Keratinocyte (primary cell): ENCODE measurements at regions not wholly inside any gene's neighbourhood (a gene's known extent, or its start where the extent isn't known, plus 50 kb on each side); places are given as distances from the start of the nearest gene placed in this dataset.
A peak's percentile ranks its signal among the peaks of the same experiment; 100 is the strongest.
"Not testable (repeated sequence)": the region's sequence is repeated elsewhere in the genome, so short reads cannot be mapped to it uniquely, and the experiment has no call there.

Experiments
- DNase-seq: peaks from one replicate; pipeline ENCODE4 v3.0.0-alpha.2; 2011; ENCODE audit warnings: low read depth, missing footprints, low spot score
- FAIRE-seq: peaks from 2 replicates; lab custom pipeline; 2011; peaks lifted over from hg19 to GRCh38; lab: Jason Lieb, UNC
- H2AFZ ChIP-seq: 2 replicates; pipeline ENCODE4 v1.6.0; 2012; ENCODE audit warnings: low read length, control low read depth, inconsistent platforms; ENCODE audit not compliant: control insufficient read depth
- H3K27ac ChIP-seq: 2 replicates; pipeline ENCODE4 v1.5.1; 2011; ENCODE audit warnings: low read length; ENCODE audit not compliant: control insufficient read depth, insufficient read depth
- H3K27me3 ChIP-seq: 3 replicates; pipeline ENCODE4 v1.6.0; 2011; ENCODE audit warnings: low read length; ENCODE audit not compliant: control insufficient read depth, insufficient read depth; ENCODE audit errors: extremely low read depth
- H3K36me3 ChIP-seq, 2 experiments: 2 replicates in 1 of 2; 3 replicates in 1 of 2; pipeline ENCODE4 v1.5.1; 2011; ENCODE audit warnings: low read length in 2 of 2, mild to moderate bottlenecking in 1 of 2; ENCODE audit not compliant: control insufficient read depth in 2 of 2, insufficient read depth in 2 of 2; ENCODE audit errors: extremely low read depth in 1 of 2
- H3K4me1 ChIP-seq: 3 replicates; pipeline ENCODE4 v1.5.1; 2011; ENCODE audit warnings: low read length; ENCODE audit not compliant: control insufficient read depth, insufficient read depth; ENCODE audit errors: extremely low read depth
- H3K4me2 ChIP-seq: 3 replicates; pipeline ENCODE4 v1.6.0; 2011; ENCODE audit warnings: low read depth, low read length; ENCODE audit not compliant: control insufficient read depth, insufficient read depth; ENCODE audit errors: extremely low read depth
- H3K4me3 ChIP-seq, 3 experiments: fragments of 200-600 bp in 1 of 3; sonication (generic) in 1 of 3; 2 replicates in 2 of 3; 3 replicates in 1 of 3; pipeline ENCODE4 v1.5.1; 2011 to 2016; ENCODE audit warnings: low read length in 3 of 3, mild to moderate bottlenecking in 3 of 3, control low read depth in 2 of 3, inconsistent platforms in 1 of 3, low read depth in 1 of 3, mixed read lengths in 1 of 3, mixed run types in 1 of 3, moderate library complexity in 1 of 3; ENCODE audit not compliant: control insufficient read depth in 2 of 3, insufficient read depth in 2 of 3; ENCODE audit errors: extremely low read depth in 1 of 3
- H3K79me2 ChIP-seq: 2 replicates; pipeline ENCODE4 v1.6.0; 2012; ENCODE audit warnings: low read length; ENCODE audit not compliant: control insufficient read depth, insufficient read depth
- H3K9ac ChIP-seq: 3 replicates; pipeline ENCODE4 v1.6.0; 2011; ENCODE audit warnings: low read length; ENCODE audit not compliant: control insufficient read depth, insufficient read depth; ENCODE audit errors: extremely low read depth
- H3K9me1 ChIP-seq: 3 replicates; pipeline ENCODE4 v1.6.0; 2011; ENCODE audit warnings: low read length; ENCODE audit not compliant: control insufficient read depth, insufficient read depth; ENCODE audit errors: extremely low read depth
- H3K9me3 ChIP-seq: 2 replicates; pipeline ENCODE4 v1.5.1; 2012; ENCODE audit warnings: low read depth, low read length; ENCODE audit not compliant: control insufficient read depth
- H4K20me1 ChIP-seq: 3 replicates; pipeline ENCODE4 v1.6.0; 2011; ENCODE audit warnings: low read length; ENCODE audit not compliant: control insufficient read depth, insufficient read depth; ENCODE audit errors: extremely low read depth
- CTCF ChIP-seq, 3 experiments: IDR thresholded peaks in 1 of 3; conservative IDR thresholded peaks in 1 of 3; optimal IDR thresholded peaks in 1 of 3; 2 replicates in 2 of 3; 3 replicates in 1 of 3; pipeline versions ENCODE3 to v1.5.1; 2011; ENCODE audit warnings: low read length in 3 of 3, mild to moderate bottlenecking in 3 of 3, moderate library complexity in 2 of 3, control low read depth in 1 of 3, inconsistent platforms in 1 of 3; ENCODE audit not compliant: insufficient read depth in 2 of 3; ENCODE audit errors: extremely low read depth in 1 of 3
- EZH2 ChIP-seq: IDR thresholded peaks from one replicate; pipeline ENCODE4 v1.6.1; 2012; ENCODE audit warnings: inconsistent platforms, mild to moderate bottlenecking, low read length, moderate library complexity
- dilution Hi-C: fragments of 300-500 bp; cut with MboI; formaldehyde crosslinking; loops from one replicate; pipeline ENCODE4 v1.7.0; 2020; ENCODE audit warnings: low sequenced_read_pairs; ENCODE audit not compliant: extremely low pct_ligation_motif_present

GRCh38 chr9:72440378-72440777, 75.4 kb upstream of the ZFAND5 start:
- TF ChIP-seq CTCF (optimal IDR thresholded peaks at IDR 0.05 in 1 of 3, IDR thresholded peaks at IDR 0.05 in 1 of 3, conservative IDR thresholded peaks at IDR 0.05 in 1 of 3; ENCODE audit: extremely low read depth in 1 of 3, insufficient read depth in 2 of 3, low read length in 3 of 3) = no peak
- TF ChIP-seq EZH2 = no peak

GRCh38 chr9:72433616-72434267, 68.7 kb upstream of the ZFAND5 start:
- dilution Hi-C loops = loop anchor here (10.0 kb wide), 1 partner anchor 49 kb away; no protein-coding TSS in a partner anchor
- H3K9me3 ChIP-seq, H3K9ac ChIP-seq, H3K4me3 ChIP-seq, H3K36me3 ChIP-seq, H3K9me1 ChIP-seq, H4K20me1 ChIP-seq, H3K79me2 ChIP-seq, H3K27me3 ChIP-seq: not testable (repeated sequence)
- peak; percentile 50 for DNase-seq
- peak; percentile 85 for FAIRE-seq
- peak overlapping the region; percentile 26 for H3K27ac ChIP-seq
- H3K4me1 ChIP-seq = peaks cover 10% of the 10 kb centered on the region
- peak overlapping the region; percentile 45 for H3K4me2 ChIP-seq
- peak overlapping the region; percentile 23 for H2AFZ ChIP-seq

More at GRCh38 chr9:72440378-72440777, 75.4 kb upstream of the ZFAND5 start:
- Histone ChIP-seq H3K4me3 (no peak overlapping the region), H3K9ac (no peak overlapping the region), H2AFZ (no peak overlapping the region), H3K4me2 (no peak overlapping the region), H4K20me1 (no peaks in the 10 kb centered on the region), H3K9me1 (peaks cover 3% of the 10 kb centered on the region), H3K27ac (no peak overlapping the region), H3K9me3 (no peaks in the 10 kb centered on the region), H3K4me1 (peaks cover 38% of the 10 kb centered on the region), H3K36me3 (no peaks in the 10 kb centered on the region), H3K79me2 (no peaks in the 10 kb centered on the region), H3K27me3 (no peaks in the 10 kb centered on the region)
- dilution Hi-C loops = no loop called here
- no peak for DNase-seq
- FAIRE-seq = no peak

DNA sequence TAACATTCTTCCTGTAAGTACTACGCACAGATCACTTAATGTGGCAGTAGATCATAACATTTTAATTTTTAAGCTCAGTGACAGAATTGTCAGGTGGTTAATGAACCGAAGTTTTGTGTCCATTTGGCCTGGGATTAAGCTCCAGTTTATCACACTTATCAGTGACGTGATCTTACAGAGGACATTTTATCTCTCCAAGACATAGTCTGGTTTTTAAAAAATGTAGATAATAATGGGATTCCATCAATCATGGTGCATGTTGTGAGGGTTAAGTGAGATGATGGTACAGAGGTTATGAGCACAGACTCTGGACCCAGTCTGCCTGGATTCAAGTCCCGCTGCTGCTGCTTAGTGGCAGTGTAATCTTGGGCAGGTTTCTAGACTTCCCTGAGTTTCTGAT, 66.0 kb upstream of the ZFAND5 start:
- Histone ChIP-seq H3K27me3 (no peaks in the 10 kb centered on the region), H3K4me3 (no peak overlapping the region), H3K27ac (no peak overlapping the region), H3K4me2 (no peak overlapping the region), H3K4me1 (peaks cover 17% of the 10 kb centered on the region), H3K9me1 (no peaks in the 10 kb centered on the region), H3K79me2 (no peaks in the 10 kb centered on the region), H3K36me3 (no peaks in the 10 kb centered on the region), H3K9me3 (no peaks in the 10 kb centered on the region), H4K20me1 (no peaks in the 10 kb centered on the region), H2AFZ (no peak overlapping the region), H3K9ac (no peak overlapping the region)
- TF ChIP-seq CTCF (optimal IDR thresholded peaks at IDR 0.05 in 1 of 3, IDR thresholded peaks at IDR 0.05 in 1 of 3, conservative IDR thresholded peaks at IDR 0.05 in 1 of 3; ENCODE audit: extremely low read depth in 1 of 3, insufficient read depth in 2 of 3, low read length in 3 of 3) = no peak
- TF ChIP-seq EZH2 = no peak
- FAIRE-seq (peak; percentile 36), DNase-seq (no peak)
- dilution Hi-C loops = loop anchor here (10.0 kb wide), 1 partner anchor 46 kb away; no protein-coding TSS in a partner anchor
